ENCODE measurements at regions not wholly inside any gene's neighbourhood (a gene's known extent, or its start where the extent isn't known, plus 50 kb on each side); places are given as distances from the start of the nearest gene placed in this dataset.

- Histone ChIP-seq H3K36me3 (no peaks in the 10 kb centered on the region), H3K9me3 (replicated peaks) (no peaks in the 10 kb centered on the region), H3K27me3 (replicated peaks) (no peaks in the 10 kb centered on the region), H3K27ac (no peak overlapping the region), H3K4me3 (no peak overlapping the region), H3K4me1 (replicated peaks) (no peaks in the 10 kb centered on the region)
- no peak for DNase-seq (ENCODE audit: low read depth in 1 of 2, low spot score in 2 of 2)
These were observed 147.6 kb upstream of the ATP6AP2 start for GRCh38 chrX:40433160-40433559.

GRCh38 chrX:40424259-40424658, 156.5 kb upstream of the ATP6AP2 start:
- Histone ChIP-seq H3K27ac (no peak overlapping the region), H3K4me3 (no peak overlapping the region), H3K36me3 (no peaks in the 10 kb centered on the region), H3K4me1 (replicated peaks) (no peaks in the 10 kb centered on the region), H3K9me3 (replicated peaks) (no peaks in the 10 kb centered on the region), H3K27me3 (replicated peaks) (no peaks in the 10 kb centered on the region)
- no peak for DNase-seq (ENCODE audit: low read depth in 1 of 2, low spot score in 2 of 2)

GRCh38 chrX:40423299-40423698, 157.5 kb upstream of the ATP6AP2 start:
- H3K4me1 ChIP-seq (replicated peaks): no peaks in the 10 kb centered on the region
- DNase-seq (ENCODE audit: low read depth in 1 of 2, low spot score in 2 of 2): no peak
- H3K27ac ChIP-seq: no peak overlapping the region
- no peaks in the 10 kb centered on the region for H3K27me3 ChIP-seq (replicated peaks)
- no peak overlapping the region for H3K4me3 ChIP-seq
- no peaks in the 10 kb centered on the region for H3K36me3 ChIP-seq
- no peaks in the 10 kb centered on the region for H3K9me3 ChIP-seq (replicated peaks)

GRCh38 chrX:40422021-40422420, 158.7 kb upstream of the ATP6AP2 start:
- no peaks in the 10 kb centered on the region for H3K27me3 ChIP-seq (replicated peaks)
- no peak overlapping the region for H3K27ac ChIP-seq
- DNase-seq (ENCODE audit: low read depth in 1 of 2, low spot score in 2 of 2): no peak
- H3K4me3 ChIP-seq: no peak overlapping the region
- no peaks in the 10 kb centered on the region for H3K4me1 ChIP-seq (replicated peaks)
- H3K9me3 ChIP-seq (replicated peaks): no peaks in the 10 kb centered on the region
- H3K36me3 ChIP-seq: no peaks in the 10 kb centered on the region

- no peak overlapping the region for H3K27ac ChIP-seq
- H3K36me3 ChIP-seq: no peaks in the 10 kb centered on the region
- H3K4me3 ChIP-seq: no peak overlapping the region
- no peaks in the 10 kb centered on the region for H3K27me3 ChIP-seq (replicated peaks)
- no peak for DNase-seq (ENCODE audit: low read depth in 1 of 2, low spot score in 2 of 2)
- H3K4me1 ChIP-seq (replicated peaks): no peaks in the 10 kb centered on the region
- no peaks in the 10 kb centered on the region for H3K9me3 ChIP-seq (replicated peaks)
These were observed 159.7 kb upstream of the ATP6AP2 start for GRCh38 chrX:40420899-40421729.

- H3K4me1 ChIP-seq (replicated peaks): no peaks in the 10 kb centered on the region
- no peaks in the 10 kb centered on the region for H3K27me3 ChIP-seq (replicated peaks)
- no peak for DNase-seq (ENCODE audit: low read depth in 1 of 2, low spot score in 2 of 2)
These were observed 162.0 kb upstream of the ATP6AP2 start for GRCh38 chrX:40418813-40419195.

GRCh38 chrX:40418146-40418812, 162.5 kb upstream of the ATP6AP2 start:
- no peak for DNase-seq (ENCODE audit: low read depth in 1 of 2, low spot score in 2 of 2)
- no peaks in the 10 kb centered on the region for H3K27me3 ChIP-seq (replicated peaks)
- H3K4me3 ChIP-seq: no peak overlapping the region
- no peaks in the 10 kb centered on the region for H3K4me1 ChIP-seq (replicated peaks)
- H3K9me3 ChIP-seq (replicated peaks): no peaks in the 10 kb centered on the region
- no peak overlapping the region for H3K27ac ChIP-seq
- H3K36me3 ChIP-seq: no peaks in the 10 kb centered on the region

More at GRCh38 chrX:40418813-40419195, 162.0 kb upstream of the ATP6AP2 start:
- Histone ChIP-seq H3K36me3 (no peaks in the 10 kb centered on the region), H3K4me3 (no peak overlapping the region), H3K27ac (no peak overlapping the region), H3K9me3 (replicated peaks) (no peaks in the 10 kb centered on the region)

GRCh38 chrX:40415675-40416074, 165.1 kb upstream of the ATP6AP2 start:
- Histone ChIP-seq H3K27me3 (replicated peaks) (no peaks in the 10 kb centered on the region), H3K4me3 (no peak overlapping the region), H3K27ac (no peak overlapping the region), H3K36me3 (no peaks in the 10 kb centered on the region), H3K4me1 (replicated peaks) (no peaks in the 10 kb centered on the region), H3K9me3 (replicated peaks) (no peaks in the 10 kb centered on the region)
- no peak for DNase-seq (ENCODE audit: low read depth in 1 of 2, low spot score in 2 of 2)

GRCh38 chrX:40414335-40414734, 166.4 kb upstream of the ATP6AP2 start:
- no peak overlapping the region for H3K27ac ChIP-seq
- H3K4me1 ChIP-seq (replicated peaks): no peaks in the 10 kb centered on the region
- no peaks in the 10 kb centered on the region for H3K9me3 ChIP-seq (replicated peaks)
- H3K4me3 ChIP-seq: no peak overlapping the region
- H3K27me3 ChIP-seq (replicated peaks): no peaks in the 10 kb centered on the region
- DNase-seq (ENCODE audit: low read depth in 1 of 2, low spot score in 2 of 2): no peak
- H3K36me3 ChIP-seq: no peaks in the 10 kb centered on the region

GRCh38 chrX:40411340-40412111, 169.2 kb upstream of the ATP6AP2 start:
- no peaks in the 10 kb centered on the region for H3K36me3 ChIP-seq
- no peaks in the 10 kb centered on the region for H3K9me3 ChIP-seq (replicated peaks)
- H3K4me1 ChIP-seq (replicated peaks): no peaks in the 10 kb centered on the region
- no peak overlapping the region for H3K27ac ChIP-seq
- DNase-seq (ENCODE audit: low read depth in 1 of 2, low spot score in 2 of 2): no peak
- H3K27me3 ChIP-seq (replicated peaks): no peaks in the 10 kb centered on the region
- no peak overlapping the region for H3K4me3 ChIP-seq

- no peak for DNase-seq (ENCODE audit: low read depth in 1 of 2, low spot score in 2 of 2)
- Histone ChIP-seq H3K9me3 (replicated peaks) (no peaks in the 10 kb centered on the region), H3K4me3 (no peak overlapping the region), H3K27ac (no peak overlapping the region), H3K27me3 (replicated peaks) (no peaks in the 10 kb centered on the region), H3K36me3 (no peaks in the 10 kb centered on the region), H3K4me1 (replicated peaks) (no peaks in the 10 kb centered on the region)
These were observed 169.9 kb upstream of the ATP6AP2 start for GRCh38 chrX:40410859-40411258.

GRCh38 chrX:40406330-40406859, 174.4 kb upstream of the ATP6AP2 start:
- DNase-seq (ENCODE audit: low read depth in 1 of 2, low spot score in 2 of 2): no peak

GRCh38 chrX:40405399-40405798, 175.4 kb upstream of the ATP6AP2 start:
- Histone ChIP-seq H3K27me3 (replicated peaks) (no peaks in the 10 kb centered on the region), H3K27ac (no peak overlapping the region), H3K9me3 (replicated peaks) (no peaks in the 10 kb centered on the region), H3K36me3 (no peaks in the 10 kb centered on the region), H3K4me3 (no peak overlapping the region), H3K4me1 (replicated peaks) (peaks cover 21% of the 10 kb centered on the region)
- no peak for DNase-seq (ENCODE audit: low read depth in 1 of 2, low spot score in 2 of 2)

More at GRCh38 chrX:40406330-40406859, 174.4 kb upstream of the ATP6AP2 start:
- H3K9me3 ChIP-seq (replicated peaks): no peaks in the 10 kb centered on the region
- no peaks in the 10 kb centered on the region for H3K27me3 ChIP-seq (replicated peaks)
- H3K4me3 ChIP-seq: no peak overlapping the region
- no peaks in the 10 kb centered on the region for H3K36me3 ChIP-seq
- H3K27ac ChIP-seq: no peak overlapping the region
- peaks cover 21% of the 10 kb centered on the region for H3K4me1 ChIP-seq (replicated peaks)

GRCh38 chrX:40403757-40404156, 177.0 kb upstream of the ATP6AP2 start:
- no peaks in the 10 kb centered on the region for H3K36me3 ChIP-seq
- peak overlapping the region; percentile 56 for H3K27ac ChIP-seq
- no peaks in the 10 kb centered on the region for H3K9me3 ChIP-seq (replicated peaks)
- no peak for DNase-seq (ENCODE audit: low read depth in 1 of 2, low spot score in 2 of 2)
- no peaks in the 10 kb centered on the region for H3K27me3 ChIP-seq (replicated peaks)
- H3K4me3 ChIP-seq: no peak overlapping the region
- H3K4me1 ChIP-seq (replicated peaks): peaks cover 24% of the 10 kb centered on the region

Measured in SJSA1 (cell line).